ENCODE measurements at regions not wholly inside any gene's neighbourhood (a gene's known extent, or its start where the extent isn't known, plus 50 kb on each side); places are given as distances from the start of the nearest gene placed in this dataset.

- Mint-ChIP-seq H3K4me1 (peaks cover 10% of the 10 kb centered on the region), H3K27me3 (ENCODE audit: low read depth) (no peaks in the 10 kb centered on the region), H3K36me3 (no peaks in the 10 kb centered on the region), H3K27ac (no peak overlapping the region), H3K4me3 (no peak overlapping the region), H3K9me3 (peaks cover 10% of the 10 kb centered on the region)
- no peak for TF ChIP-seq CTCF (IDR thresholded peaks at IDR 0.05; ENCODE audit: unreplicated experiment)
- no peak for DNase-seq (ENCODE audit: low spot score in 2 of 2, unreplicated experiment in 2 of 2)
These were observed 165.0 kb upstream of the ELAC2 start for GRCh38 chr17:13182854-13183253.

GRCh38 chr17:13182450-13182849 lies 164.6 kb upstream of the ELAC2 start:
- H3K4me1 Mint-ChIP-seq: peaks cover 10% of the 10 kb centered on the region
- no peak overlapping the region for H3K27ac Mint-ChIP-seq
- TF ChIP-seq CTCF (IDR thresholded peaks at IDR 0.05; ENCODE audit: unreplicated experiment): no peak
- H3K4me3 Mint-ChIP-seq: no peak overlapping the region
- H3K27me3 Mint-ChIP-seq (ENCODE audit: low read depth): no peaks in the 10 kb centered on the region
- peaks cover 10% of the 10 kb centered on the region for H3K9me3 Mint-ChIP-seq
- DNase-seq (ENCODE audit: low spot score in 2 of 2, unreplicated experiment in 2 of 2): no peak
- H3K36me3 Mint-ChIP-seq: no peaks in the 10 kb centered on the region

- Mint-ChIP-seq H3K4me3 (no peak overlapping the region), H3K36me3 (peaks cover 1% of the 10 kb centered on the region), H3K27me3 (ENCODE audit: low read depth) (no peaks in the 10 kb centered on the region), H3K4me1 (peaks cover 11% of the 10 kb centered on the region), H3K9me3 (peaks cover 12% of the 10 kb centered on the region), H3K27ac (no peak overlapping the region)
- DNase-seq (ENCODE audit: low spot score in 2 of 2, unreplicated experiment in 2 of 2): no peak
- TF ChIP-seq CTCF (IDR thresholded peaks at IDR 0.05; ENCODE audit: unreplicated experiment): no peak
These were observed 163.9 kb upstream of the ELAC2 start for GRCh38 chr17:13181683-13182082.

- peaks cover 17% of the 10 kb centered on the region for H3K36me3 Mint-ChIP-seq
- H3K9me3 Mint-ChIP-seq: peaks cover 41% of the 10 kb centered on the region
- H3K27me3 Mint-ChIP-seq (ENCODE audit: low read depth): no peaks in the 10 kb centered on the region
- DNase-seq (ENCODE audit: low spot score in 2 of 2, unreplicated experiment in 2 of 2): no peak
- H3K27ac Mint-ChIP-seq: peak overlapping the region; percentile 7
- H3K4me1 Mint-ChIP-seq: peaks cover 5% of the 10 kb centered on the region
- H3K4me3 Mint-ChIP-seq: no peak overlapping the region
- TF ChIP-seq CTCF (IDR thresholded peaks at IDR 0.05; ENCODE audit: unreplicated experiment): no peak
These were observed 158.6 kb upstream of the ELAC2 start for GRCh38 chr17:13176436-13176835.

GRCh38 chr17:13171790-13172189 lies 154.0 kb upstream of the ELAC2 start:
- Mint-ChIP-seq H3K27ac (no peak overlapping the region), H3K4me3 (no peak overlapping the region), H3K4me1 (peaks cover 5% of the 10 kb centered on the region), H3K27me3 (ENCODE audit: low read depth) (no peaks in the 10 kb centered on the region), H3K9me3 (peaks cover 63% of the 10 kb centered on the region), H3K36me3 (peaks cover 23% of the 10 kb centered on the region)
- no peak for TF ChIP-seq CTCF (IDR thresholded peaks at IDR 0.05; ENCODE audit: unreplicated experiment)
- DNase-seq (ENCODE audit: low spot score in 2 of 2, unreplicated experiment in 2 of 2): no peak

GRCh38 chr17:13162361-13162760 lies 144.5 kb upstream of the ELAC2 start:
- H3K4me3 Mint-ChIP-seq: no peak overlapping the region
- H3K4me1 Mint-ChIP-seq: no peaks in the 10 kb centered on the region
- H3K27me3 Mint-ChIP-seq (ENCODE audit: low read depth): no peaks in the 10 kb centered on the region
- TF ChIP-seq CTCF (IDR thresholded peaks at IDR 0.05; ENCODE audit: unreplicated experiment): no peak
- H3K9me3 Mint-ChIP-seq: peaks cover 34% of the 10 kb centered on the region
- no peak for DNase-seq (ENCODE audit: low spot score in 2 of 2, unreplicated experiment in 2 of 2)
- no peak overlapping the region for H3K27ac Mint-ChIP-seq
- no peaks in the 10 kb centered on the region for H3K36me3 Mint-ChIP-seq
